GM12891 (cell line): ENCODE measurements at regions not wholly inside any gene's neighbourhood (a gene's known extent, or its start where the extent isn't known, plus 50 kb on each side); places are given as distances from the start of the nearest gene placed in this dataset.
A peak's percentile ranks its signal among the peaks of the same experiment; 100 is the strongest.

Experiments used
- PAX5 ChIP-seq: IDR thresholded peaks from 2 replicates; pipeline ENCODE4 v1.6.1; 2011; ENCODE audit warnings: low read length, moderate library complexity, mild to moderate bottlenecking; ENCODE audit not compliant: insufficient read depth, severe bottlenecking
- POLR2A ChIP-seq: IDR thresholded peaks from 2 replicates; pipeline ENCODE4 v1.6.1; 2011; ENCODE audit warnings: low read depth, low read length, control low read depth
- POLR2AphosphoS5 ChIP-seq: IDR thresholded peaks from 2 replicates; pipeline ENCODE4 v1.6.1; 2011; ENCODE audit warnings: low read depth, low read length, control low read depth
- SPI1 ChIP-seq: IDR thresholded peaks from 2 replicates; pipeline ENCODE4 v1.6.1; 2011; ENCODE audit warnings: low read depth, low read length, control low read depth
- TAF1 ChIP-seq: IDR thresholded peaks from 2 replicates; pipeline ENCODE4 v1.6.1; 2011; ENCODE audit warnings: low read depth, low read length, control low read depth

- TF ChIP-seq SPI1 (no peak), POLR2AphosphoS5 (peak; percentile 71), TAF1 (0 out of 2 replicates have a peak, but pooled peaks have one; percentile 31), POLR2A (peak; percentile 80), PAX5 (no peak)
These were observed 52.7 kb upstream of the CD34 start for GRCh38 chr1:207963427-207964194.
